H9 (cell line): ENCODE measurements at regions not wholly inside any gene's neighbourhood (a gene's known extent, or its start where the extent isn't known, plus 50 kb on each side); places are given as distances from the start of the nearest gene placed in this dataset.

Experiments used
- DNase-seq: peaks from one replicate; pipeline ENCODE4 v3.0.0-alpha.2; 2017
- H2AFZ ChIP-seq: one replicate; pipeline ENCODE4 v1.6.1; 2013; ENCODE audit warnings: mild to moderate bottlenecking, low read length, control low read depth, moderate library complexity
- H2AK5ac ChIP-seq: 2 replicates; pipeline ENCODE4 v1.6.1; 2013; ENCODE audit warnings: low read length, control low read depth, mixed read lengths; ENCODE audit not compliant: insufficient read length
- H2BK120ac ChIP-seq: one replicate; pipeline ENCODE4 v1.6.1; 2013; ENCODE audit warnings: low read depth, mild to moderate bottlenecking, low read length, control low read depth, inconsistent platforms; ENCODE audit not compliant: poor library complexity, severe bottlenecking
- H2BK12ac ChIP-seq: 2 replicates; pipeline ENCODE4 v1.6.1; 2013; ENCODE audit warnings: low read length, control low read depth, mixed read lengths, low read depth; ENCODE audit not compliant: insufficient read length
- H2BK15ac ChIP-seq: 2 replicates; pipeline ENCODE4 v1.6.1; 2013; ENCODE audit warnings: low read depth, low read length, control low read depth
- H2BK20ac ChIP-seq: one replicate; pipeline ENCODE4 v1.6.1; 2013; ENCODE audit warnings: low read depth, mild to moderate bottlenecking, low read length, control low read depth, inconsistent platforms; ENCODE audit not compliant: poor library complexity, severe bottlenecking
- H2BK5ac ChIP-seq: 2 replicates; pipeline ENCODE4 v1.6.1; 2013; ENCODE audit warnings: low read length, control low read depth, mixed read lengths; ENCODE audit not compliant: insufficient read length
- H3K14ac ChIP-seq: 2 replicates; pipeline ENCODE4 v1.6.1; 2013; ENCODE audit warnings: low read length, control low read depth; ENCODE audit not compliant: insufficient read depth
- H3K18ac ChIP-seq: 2 replicates; pipeline ENCODE4 v1.6.1; 2013; ENCODE audit warnings: low read depth, mild to moderate bottlenecking, mixed read lengths, low read length, control low read depth; ENCODE audit not compliant: insufficient read length
- H3K23ac ChIP-seq: 2 replicates; pipeline ENCODE4 v1.6.1; 2013; ENCODE audit warnings: low read length, control low read depth, mixed read lengths, low read depth; ENCODE audit not compliant: insufficient read length
- H3K23me2 ChIP-seq: 2 replicates; pipeline ENCODE4 v1.6.1; 2013; ENCODE audit warnings: low read depth, mild to moderate bottlenecking, mixed read lengths, low read length, control low read depth; ENCODE audit not compliant: insufficient read length, poor library complexity, severe bottlenecking
- H3K27ac ChIP-seq: 2 replicates; pipeline ENCODE4 v1.5.1; 2013; ENCODE audit warnings: low read length, control low read depth, mixed read lengths, low read depth; ENCODE audit not compliant: insufficient read length
- H3K27me3 ChIP-seq: 2 replicates; pipeline ENCODE4 v1.6.1; 2013; ENCODE audit warnings: low read length, control low read depth, inconsistent platforms; ENCODE audit not compliant: insufficient read depth
- H3K4ac ChIP-seq: 2 replicates; pipeline ENCODE4 v1.6.1; 2013; ENCODE audit warnings: low read depth, mild to moderate bottlenecking, control low read depth, inconsistent platforms, low read length, moderate library complexity
- H3K4me1 ChIP-seq: 2 replicates; pipeline ENCODE4 v1.6.1; 2013; ENCODE audit warnings: low read length, control low read depth, inconsistent platforms; ENCODE audit not compliant: insufficient read depth
- H3K4me2 ChIP-seq: 2 replicates; pipeline ENCODE4 v1.6.1; 2013; ENCODE audit warnings: low read length, control low read depth, mixed read lengths; ENCODE audit not compliant: insufficient read length, insufficient read depth
- H3K56ac ChIP-seq: 2 replicates; pipeline ENCODE4 v1.6.1; 2013; ENCODE audit warnings: low read depth, mild to moderate bottlenecking, mixed read lengths, low read length, control low read depth; ENCODE audit not compliant: insufficient read length
- H3K79me1 ChIP-seq: 2 replicates; pipeline ENCODE4 v1.6.1; 2013; ENCODE audit warnings: low read depth, mild to moderate bottlenecking, moderate library complexity, low read length, control low read depth, inconsistent platforms; ENCODE audit not compliant: insufficient read depth, poor library complexity, severe bottlenecking
- H3K79me2 ChIP-seq: 2 replicates; pipeline ENCODE4 v1.6.1; 2013; ENCODE audit warnings: low read length, control low read depth, inconsistent platforms; ENCODE audit not compliant: insufficient read depth
- H3K9ac ChIP-seq: 2 replicates; pipeline ENCODE4 v1.6.1; 2013; ENCODE audit warnings: low read length, control low read depth, mixed read lengths; ENCODE audit not compliant: insufficient read length; ENCODE audit errors: extremely low read depth
- H3K9me3 ChIP-seq: one replicate; pipeline ENCODE4 v1.6.1; 2013; ENCODE audit warnings: low read depth, low read length, inconsistent platforms; ENCODE audit not compliant: control insufficient read depth
- H3T11ph ChIP-seq: one replicate; pipeline ENCODE4 v1.6.1; 2013; ENCODE audit warnings: mild to moderate bottlenecking, low read length, control low read depth, inconsistent platforms
- H4K20me1 ChIP-seq: one replicate; pipeline ENCODE4 v1.6.1; 2013; ENCODE audit not compliant: control insufficient read depth, insufficient read length, insufficient read depth
- H4K5ac ChIP-seq: 2 replicates; pipeline ENCODE4 v1.6.1; 2013; ENCODE audit warnings: low read depth, mild to moderate bottlenecking, mixed read lengths, low read length, control low read depth; ENCODE audit not compliant: insufficient read length
- H4K8ac ChIP-seq: replicated peaks from 2 replicates; pipeline ENCODE4 v1.6.1; 2013; ENCODE audit warnings: low read length, control low read depth, mixed read lengths, low read depth; ENCODE audit not compliant: insufficient read length
- H4K91ac ChIP-seq: 2 replicates; pipeline ENCODE4 v1.6.1; 2013; ENCODE audit warnings: low read depth, mild to moderate bottlenecking, moderate library complexity, mixed read lengths, low read length, control low read depth; ENCODE audit not compliant: insufficient read length
- H3K27ac Mint-ChIP-seq, 3 experiments: 2 replicates in 2 of 3; 3 replicates in 1 of 3; pipeline ENCODE4 v1.8.0; 2020 to 2021; ENCODE audit warnings: mixed read lengths in 3 of 3, mild to moderate bottlenecking in 1 of 3, moderate library complexity in 1 of 3
- H3K27me3 Mint-ChIP-seq: 2 replicates; pipeline ENCODE4 v1.8.0; 2021; ENCODE audit warnings: low read depth, mild to moderate bottlenecking, moderate library complexity, mixed read lengths
- H3K36me3 Mint-ChIP-seq, 3 experiments: 2 replicates in 2 of 3; 3 replicates in 1 of 3; pipeline ENCODE4 v1.8.0; 2020 to 2021; ENCODE audit warnings: low read depth in 3 of 3, mixed read lengths in 3 of 3; ENCODE audit not compliant: insufficient read depth in 1 of 3
- H3K4me1 Mint-ChIP-seq, 2 experiments: 2 replicates each; pipeline ENCODE4 v1.8.0; 2020; ENCODE audit warnings: mixed read lengths in 2 of 2
- H3K4me3 Mint-ChIP-seq, 2 experiments: 2 replicates in 1 of 2; 3 replicates in 1 of 2; pipeline ENCODE4 v1.8.0; 2020 to 2021; ENCODE audit warnings: mild to moderate bottlenecking in 2 of 2, mixed read lengths in 2 of 2, moderate library complexity in 1 of 2
- H3K9me3 Mint-ChIP-seq, 2 experiments: 2 replicates in 1 of 2; 3 replicates in 1 of 2; pipeline ENCODE4 v1.8.0; 2020; ENCODE audit warnings: mild to moderate bottlenecking in 2 of 2, mixed read lengths in 2 of 2, moderate library complexity in 1 of 2
- WGBS: extraction: QIAGEN DNeasy Blood & Tissue Kit; methylation state at CpG from one replicate; pipeline ENCODE4 v1.1.7; 2013; ENCODE audit warnings: missing lambda C conversion rate, low lambda C conversion rate, mixed read lengths; ENCODE audit not compliant: insufficient read length; ENCODE audit errors: extremely low coverage; 5-methylcytosine and 5-hydroxymethylcytosine counted together
- TF ChIP-seq, protein P1 (sequence below): fragments of 200-600 bp; sonication (generic); conservative IDR thresholded peaks from 3 replicates; pipeline ENCODE4 v1.8.0; 2021; ENCODE audit warnings: antibody characterized with exemption, mild to moderate bottlenecking

DNA sequence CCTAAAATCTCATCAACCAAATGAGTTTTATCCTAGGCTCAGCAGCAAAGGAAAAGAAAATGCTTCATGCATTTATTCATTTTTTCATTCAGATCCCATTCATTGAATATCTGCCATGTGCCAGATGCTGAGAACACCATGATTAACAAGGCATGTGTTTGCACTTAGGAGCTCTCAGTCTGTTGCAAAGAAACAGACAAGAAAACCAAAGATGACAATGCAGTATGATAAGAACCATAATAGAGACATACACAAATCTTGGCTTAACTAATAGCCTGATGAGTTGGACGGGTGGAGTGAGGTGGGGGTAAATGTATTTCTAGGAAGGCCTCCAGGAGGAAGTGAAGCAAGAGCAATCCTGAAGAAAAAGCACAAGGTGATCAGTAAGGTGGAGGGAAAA, 177.8 kb upstream of the SCN7A start:
- H3K27ac ChIP-seq: no peak overlapping the region
- no peak overlapping the region for H3K4me2 ChIP-seq
- H3T11ph ChIP-seq: no peak overlapping the region
- H2BK120ac ChIP-seq: no peak overlapping the region
- WGBS: no CpG with 5 or more reads among the region's 1 CpG
- no peak overlapping the region for H4K8ac ChIP-seq
- no peaks in the 10 kb centered on the region for H3K9me3 ChIP-seq
- Mint-ChIP-seq H3K36me3 (no peaks in the 10 kb centered on the region; a peak in 1 of 7 replicates), H3K27ac (no peak overlapping the region; a peak in 1 of 7 replicates), H3K9me3 (peaks cover 0 to 4% of the 10 kb centered on the region in 2 experiments; a peak in 2 of 5 replicates), H3K4me1 (no peaks in the 10 kb centered on the region), H3K27me3 (no peaks in the 10 kb centered on the region), H3K4me3 (no peak overlapping the region)
- no peak overlapping the region for H2BK12ac ChIP-seq
- H3K18ac ChIP-seq: no peak overlapping the region
- no peak overlapping the region for H3K56ac ChIP-seq
- no peak overlapping the region for H3K14ac ChIP-seq
- H3K23ac ChIP-seq: no peak overlapping the region
- no peaks in the 10 kb centered on the region for H3K79me1 ChIP-seq
- H3K79me2 ChIP-seq: no peaks in the 10 kb centered on the region
- H4K5ac ChIP-seq: no peak overlapping the region
- no peak overlapping the region for H2AK5ac ChIP-seq
- H3K27me3 ChIP-seq: no peaks in the 10 kb centered on the region; the same call in 1 of the 2 replicates
- H4K20me1 ChIP-seq: no peaks in the 10 kb centered on the region
- H3K4me1 ChIP-seq: no peaks in the 10 kb centered on the region
- no peak overlapping the region for H2BK5ac ChIP-seq
- H3K23me2 ChIP-seq: no peaks in the 10 kb centered on the region
- no peak overlapping the region for H2BK15ac ChIP-seq
- TF ChIP-seq, protein P1, sequence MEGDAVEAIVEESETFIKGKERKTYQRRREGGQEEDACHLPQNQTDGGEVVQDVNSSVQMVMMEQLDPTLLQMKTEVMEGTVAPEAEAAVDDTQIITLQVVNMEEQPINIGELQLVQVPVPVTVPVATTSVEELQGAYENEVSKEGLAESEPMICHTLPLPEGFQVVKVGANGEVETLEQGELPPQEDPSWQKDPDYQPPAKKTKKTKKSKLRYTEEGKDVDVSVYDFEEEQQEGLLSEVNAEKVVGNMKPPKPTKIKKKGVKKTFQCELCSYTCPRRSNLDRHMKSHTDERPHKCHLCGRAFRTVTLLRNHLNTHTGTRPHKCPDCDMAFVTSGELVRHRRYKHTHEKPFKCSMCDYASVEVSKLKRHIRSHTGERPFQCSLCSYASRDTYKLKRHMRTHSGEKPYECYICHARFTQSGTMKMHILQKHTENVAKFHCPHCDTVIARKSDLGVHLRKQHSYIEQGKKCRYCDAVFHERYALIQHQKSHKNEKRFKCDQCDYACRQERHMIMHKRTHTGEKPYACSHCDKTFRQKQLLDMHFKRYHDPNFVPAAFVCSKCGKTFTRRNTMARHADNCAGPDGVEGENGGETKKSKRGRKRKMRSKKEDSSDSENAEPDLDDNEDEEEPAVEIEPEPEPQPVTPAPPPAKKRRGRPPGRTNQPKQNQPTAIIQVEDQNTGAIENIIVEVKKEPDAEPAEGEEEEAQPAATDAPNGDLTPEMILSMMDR: no peak
- DNase-seq: no peak
- H2BK20ac ChIP-seq: no peak overlapping the region
- H2AFZ ChIP-seq: no peak overlapping the region
- H4K91ac ChIP-seq: no peak overlapping the region
- H3K9ac ChIP-seq: no peak overlapping the region
- H3K4ac ChIP-seq: no peak overlapping the region
